ENCODE measurements at regions not wholly inside any gene's neighbourhood (a gene's known extent, or its start where the extent isn't known, plus 50 kb on each side); places are given as distances from the start of the nearest gene placed in this dataset.

DNA sequence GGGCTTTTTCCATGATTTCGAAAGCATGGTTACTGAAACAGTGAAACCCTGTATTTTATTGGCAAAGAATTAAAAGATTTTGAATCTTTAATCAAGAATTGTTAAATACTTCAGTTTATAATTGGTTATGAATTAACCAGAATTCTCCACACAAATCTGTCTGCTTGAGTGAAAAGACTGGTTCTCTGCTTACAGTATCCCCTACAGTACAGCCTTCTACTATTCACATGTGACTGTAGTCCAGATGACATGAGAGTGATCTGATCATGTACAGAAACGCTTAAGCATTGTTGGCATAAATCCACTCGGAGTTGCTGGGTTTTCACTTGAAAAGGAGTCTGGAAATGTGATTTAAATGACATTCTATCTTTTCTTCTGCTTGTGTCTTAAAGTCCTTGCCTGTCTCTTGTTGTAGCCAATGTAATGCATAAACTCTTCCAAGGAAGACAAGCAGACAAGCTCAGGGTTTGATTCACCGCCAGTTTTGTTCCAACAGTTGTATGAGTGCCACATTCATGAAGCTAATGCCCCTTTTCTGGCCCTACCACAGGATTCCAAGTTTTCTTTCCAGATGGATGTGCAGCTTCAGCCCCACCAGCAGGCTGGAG is 222.0 kb upstream of the LRIG3 start:
- Histone ChIP-seq H3K4me3 (ENCODE audit: low read depth in 1 of 5, low read length in 5 of 5) (peak overlapping the region in 1 of 5 donors; percentile 15), H3K4me1 (ENCODE audit: control insufficient read depth in 5 of 5, insufficient read depth in 5 of 5, low read length in 5 of 5) (peaks cover 0 to 4% (median 0%) of the 10 kb centered on the region in 5 donors), H3K36me3 (ENCODE audit: control insufficient read depth in 5 of 5, insufficient read depth in 5 of 5, low read length in 5 of 5) (no peaks in the 10 kb centered on the region), H3K27me3 (ENCODE audit: control insufficient read depth in 5 of 5, insufficient read depth in 4 of 5, low read length in 5 of 5) (no peaks in the 10 kb centered on the region), H3K9me3 (ENCODE audit: control insufficient read depth in 5 of 5, low read length in 5 of 5) (no peaks in the 10 kb centered on the region), H3K27ac (ENCODE audit: low read depth, low read length) (no peak overlapping the region), H3K9ac (ENCODE audit: low read length in 5 of 5) (no peak overlapping the region)

GRCh38 chr12:59134750-59135149 is 214.4 kb upstream of the LRIG3 start:
- Histone ChIP-seq H3K4me1 (ENCODE audit: control insufficient read depth in 5 of 5, insufficient read depth in 5 of 5, low read length in 5 of 5) (peaks cover 0 to 3% (median 0%) of the 10 kb centered on the region in 5 donors), H3K36me3 (ENCODE audit: control insufficient read depth in 5 of 5, insufficient read depth in 5 of 5, low read length in 5 of 5) (no peaks in the 10 kb centered on the region), H3K9ac (ENCODE audit: low read length in 5 of 5) (no peak overlapping the region)

GRCh38 chr12:59131462-59131861 is 211.2 kb upstream of the LRIG3 start:
- Histone ChIP-seq H3K27ac (ENCODE audit: low read depth, low read length) (no peak overlapping the region), H3K9me3 (ENCODE audit: control insufficient read depth in 5 of 5, low read length in 5 of 5) (no peaks in the 10 kb centered on the region), H3K36me3 (ENCODE audit: control insufficient read depth in 5 of 5, insufficient read depth in 5 of 5, low read length in 5 of 5) (no peaks in the 10 kb centered on the region), H3K9ac (ENCODE audit: low read length in 5 of 5) (no peak overlapping the region), H3K4me1 (ENCODE audit: control insufficient read depth in 5 of 5, insufficient read depth in 5 of 5, low read length in 5 of 5) (peaks cover 0 to 3% (median 0%) of the 10 kb centered on the region in 5 donors), H3K27me3 (ENCODE audit: control insufficient read depth in 5 of 5, insufficient read depth in 4 of 5, low read length in 5 of 5) (no peaks in the 10 kb centered on the region), H3K4me3 (ENCODE audit: low read depth in 1 of 5, low read length in 5 of 5) (no peak overlapping the region)

More at GRCh38 chr12:59134750-59135149, 214.4 kb upstream of the LRIG3 start:
- Histone ChIP-seq H3K27me3 (ENCODE audit: control insufficient read depth in 5 of 5, insufficient read depth in 4 of 5, low read length in 5 of 5) (no peaks in the 10 kb centered on the region), H3K9me3 (ENCODE audit: control insufficient read depth in 5 of 5, low read length in 5 of 5) (no peaks in the 10 kb centered on the region), H3K27ac (ENCODE audit: low read depth, low read length) (no peak overlapping the region), H3K4me3 (ENCODE audit: low read depth in 1 of 5, low read length in 5 of 5) (no peak overlapping the region)

GRCh38 chr12:59122784-59123183 is 202.5 kb upstream of the LRIG3 start:
- Histone ChIP-seq H3K36me3 (ENCODE audit: control insufficient read depth in 5 of 5, insufficient read depth in 5 of 5, low read length in 5 of 5) (no peaks in the 10 kb centered on the region), H3K27me3 (ENCODE audit: control insufficient read depth in 5 of 5, insufficient read depth in 4 of 5, low read length in 5 of 5) (no peaks in the 10 kb centered on the region), H3K27ac (ENCODE audit: low read depth, low read length) (no peak overlapping the region), H3K4me3 (ENCODE audit: low read depth in 1 of 5, low read length in 5 of 5) (no peak overlapping the region), H3K9ac (ENCODE audit: low read length in 5 of 5) (no peak overlapping the region), H3K4me1 (ENCODE audit: control insufficient read depth in 5 of 5, insufficient read depth in 5 of 5, low read length in 5 of 5) (peaks cover 0 to 8% (median 6%) of the 10 kb centered on the region in 5 donors), H3K9me3 (ENCODE audit: control insufficient read depth in 5 of 5, low read length in 5 of 5) (no peaks in the 10 kb centered on the region)

DNA sequence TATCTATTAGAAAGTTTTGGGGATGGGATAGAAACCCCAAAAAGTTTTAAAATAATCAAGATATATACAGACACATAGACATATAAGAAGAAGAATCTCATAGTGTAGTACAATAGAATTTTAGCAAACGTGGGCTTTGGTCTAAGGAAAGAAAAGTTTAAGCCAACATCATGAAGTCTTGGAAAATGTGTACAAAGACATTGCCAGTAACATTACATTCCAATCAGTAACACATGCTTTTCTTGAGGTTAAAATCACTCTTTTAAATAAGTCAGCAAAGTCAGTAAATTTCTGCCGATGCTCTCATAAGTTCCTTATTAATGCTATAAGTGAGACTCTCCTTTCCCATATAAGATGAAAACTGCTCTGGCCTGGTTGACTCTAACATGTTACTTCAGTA is 201.1 kb upstream of the LRIG3 start:
- H3K9ac ChIP-seq (ENCODE audit: low read length in 5 of 5) = no peak overlapping the region
- peaks cover 0 to 8% (median 6%) of the 10 kb centered on the region in 5 donors for H3K4me1 ChIP-seq (ENCODE audit: control insufficient read depth in 5 of 5, insufficient read depth in 5 of 5, low read length in 5 of 5)

DNA sequence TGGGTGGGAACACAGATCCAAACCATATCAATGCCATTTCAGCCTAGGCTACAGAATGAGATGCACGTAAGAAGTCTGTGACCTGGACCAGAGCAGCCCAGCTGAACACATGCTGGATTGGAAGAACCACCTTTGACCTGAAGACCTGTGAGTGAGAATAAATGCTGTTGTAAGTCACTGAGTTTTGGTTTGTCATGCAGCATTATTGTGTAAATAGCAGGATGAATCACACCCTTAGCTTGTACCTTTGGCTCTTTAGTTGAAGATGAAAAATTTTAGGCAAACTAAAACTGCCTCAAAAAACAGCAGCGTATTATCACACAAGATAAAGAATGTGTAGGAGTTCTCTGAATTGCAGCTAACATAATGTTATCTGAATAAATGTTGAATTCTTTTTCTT is 199.4 kb upstream of the LRIG3 start:
- Histone ChIP-seq H3K27me3 (ENCODE audit: control insufficient read depth in 5 of 5, insufficient read depth in 4 of 5, low read length in 5 of 5) (no peaks in the 10 kb centered on the region), H3K9ac (ENCODE audit: low read length in 5 of 5) (no peak overlapping the region), H3K4me3 (ENCODE audit: low read depth in 1 of 5, low read length in 5 of 5) (no peak overlapping the region), H3K36me3 (ENCODE audit: control insufficient read depth in 5 of 5, insufficient read depth in 5 of 5, low read length in 5 of 5) (no peaks in the 10 kb centered on the region), H3K27ac (ENCODE audit: low read depth, low read length) (no peak overlapping the region), H3K4me1 (ENCODE audit: control insufficient read depth in 5 of 5, insufficient read depth in 5 of 5, low read length in 5 of 5) (peaks cover 0 to 8% (median 6%) of the 10 kb centered on the region in 5 donors), H3K9me3 (ENCODE audit: control insufficient read depth in 5 of 5, low read length in 5 of 5) (no peaks in the 10 kb centered on the region)

More for the DNA sequence above, 201.1 kb upstream of the LRIG3 start:
- H3K9me3 ChIP-seq (ENCODE audit: control insufficient read depth in 5 of 5, low read length in 5 of 5) = no peaks in the 10 kb centered on the region
- peak overlapping the region; percentile 5 for H3K27ac ChIP-seq (ENCODE audit: low read depth, low read length)
- no peak overlapping the region for H3K4me3 ChIP-seq (ENCODE audit: low read depth in 1 of 5, low read length in 5 of 5)
- no peaks in the 10 kb centered on the region for H3K36me3 ChIP-seq (ENCODE audit: control insufficient read depth in 5 of 5, insufficient read depth in 5 of 5, low read length in 5 of 5)
- H3K27me3 ChIP-seq (ENCODE audit: control insufficient read depth in 5 of 5, insufficient read depth in 4 of 5, low read length in 5 of 5) = no peaks in the 10 kb centered on the region

GRCh38 chr12:59118356-59118755 is 198.1 kb upstream of the LRIG3 start:
- peaks cover 0 to 13% (median 11%) of the 10 kb centered on the region in 5 donors for H3K4me1 ChIP-seq (ENCODE audit: control insufficient read depth in 5 of 5, insufficient read depth in 5 of 5, low read length in 5 of 5)
- H3K4me3 ChIP-seq (ENCODE audit: low read depth in 1 of 5, low read length in 5 of 5) = no peak overlapping the region
- no peaks in the 10 kb centered on the region for H3K27me3 ChIP-seq (ENCODE audit: control insufficient read depth in 5 of 5, insufficient read depth in 4 of 5, low read length in 5 of 5)
- H3K36me3 ChIP-seq (ENCODE audit: control insufficient read depth in 5 of 5, insufficient read depth in 5 of 5, low read length in 5 of 5) = no peaks in the 10 kb centered on the region
- H3K27ac ChIP-seq (ENCODE audit: low read depth, low read length) = no peak overlapping the region
- H3K9ac ChIP-seq (ENCODE audit: low read length in 5 of 5) = no peak overlapping the region
- H3K9me3 ChIP-seq (ENCODE audit: control insufficient read depth in 5 of 5, low read length in 5 of 5) = no peaks in the 10 kb centered on the region

GRCh38 chr12:59115995-59116394 is 195.7 kb upstream of the LRIG3 start:
- Histone ChIP-seq H3K27ac (ENCODE audit: low read depth, low read length) (no peak overlapping the region), H3K9me3 (ENCODE audit: control insufficient read depth in 5 of 5, low read length in 5 of 5) (no peaks in the 10 kb centered on the region), H3K4me1 (ENCODE audit: control insufficient read depth in 5 of 5, insufficient read depth in 5 of 5, low read length in 5 of 5) (peaks cover 0 to 6% (median 5%) of the 10 kb centered on the region in 5 donors), H3K27me3 (ENCODE audit: control insufficient read depth in 5 of 5, insufficient read depth in 4 of 5, low read length in 5 of 5) (no peaks in the 10 kb centered on the region), H3K36me3 (ENCODE audit: control insufficient read depth in 5 of 5, insufficient read depth in 5 of 5, low read length in 5 of 5) (no peaks in the 10 kb centered on the region), H3K9ac (ENCODE audit: low read length in 5 of 5) (no peak overlapping the region), H3K4me3 (ENCODE audit: low read depth in 1 of 5, low read length in 5 of 5) (no peak overlapping the region)

DNA sequence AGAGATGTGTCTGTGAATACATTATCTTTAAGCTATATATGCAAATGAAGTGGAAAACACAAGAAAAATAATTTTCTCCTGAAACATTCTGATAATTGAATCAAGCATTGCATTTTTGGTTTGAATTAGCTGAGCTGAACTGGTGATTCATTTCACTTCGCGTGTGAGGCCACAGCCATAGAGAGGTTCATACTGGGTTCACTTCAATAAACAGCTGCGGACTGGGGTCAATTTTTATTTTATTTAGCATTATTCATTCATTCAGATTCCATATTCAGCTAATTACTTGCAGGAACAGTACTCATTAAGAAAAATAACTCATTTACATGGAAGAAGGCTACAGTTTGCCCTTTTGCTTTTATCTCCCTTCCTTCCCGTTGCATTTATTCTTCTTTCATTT is 195.2 kb upstream of the LRIG3 start:
- H3K9ac ChIP-seq (ENCODE audit: low read length in 5 of 5) = no peak overlapping the region
- H3K27me3 ChIP-seq (ENCODE audit: control insufficient read depth in 5 of 5, insufficient read depth in 4 of 5, low read length in 5 of 5) = no peaks in the 10 kb centered on the region
- peaks cover 0 to 6% (median 5%) of the 10 kb centered on the region in 5 donors for H3K4me1 ChIP-seq (ENCODE audit: control insufficient read depth in 5 of 5, insufficient read depth in 5 of 5, low read length in 5 of 5)
- no peaks in the 10 kb centered on the region for H3K9me3 ChIP-seq (ENCODE audit: control insufficient read depth in 5 of 5, low read length in 5 of 5)
- H3K4me3 ChIP-seq (ENCODE audit: low read depth in 1 of 5, low read length in 5 of 5) = no peak overlapping the region
- no peak overlapping the region for H3K27ac ChIP-seq (ENCODE audit: low read depth, low read length)
- H3K36me3 ChIP-seq (ENCODE audit: control insufficient read depth in 5 of 5, insufficient read depth in 5 of 5, low read length in 5 of 5) = no peaks in the 10 kb centered on the region

- no peaks in the 10 kb centered on the region for H3K27me3 ChIP-seq (ENCODE audit: control insufficient read depth in 5 of 5, insufficient read depth in 4 of 5, low read length in 5 of 5)
- peaks cover 0 to 6% (median 5%) of the 10 kb centered on the region in 5 donors for H3K4me1 ChIP-seq (ENCODE audit: control insufficient read depth in 5 of 5, insufficient read depth in 5 of 5, low read length in 5 of 5)
- H3K4me3 ChIP-seq (ENCODE audit: low read depth in 1 of 5, low read length in 5 of 5) = no peak overlapping the region
- no peak overlapping the region for H3K27ac ChIP-seq (ENCODE audit: low read depth, low read length)
- H3K9ac ChIP-seq (ENCODE audit: low read length in 5 of 5) = no peak overlapping the region
- no peaks in the 10 kb centered on the region for H3K36me3 ChIP-seq (ENCODE audit: control insufficient read depth in 5 of 5, insufficient read depth in 5 of 5, low read length in 5 of 5)
- no peaks in the 10 kb centered on the region for H3K9me3 ChIP-seq (ENCODE audit: control insufficient read depth in 5 of 5, low read length in 5 of 5)
Observed at GRCh38 chr12:59113831-59114615, 193.7 kb upstream of the LRIG3 start.

All from subcutaneous abdominal adipose tissue (tissue), 5 donors.